H9 (cell line): ENCODE measurements at regions not wholly inside any gene's neighbourhood (a gene's known extent, or its start where the extent isn't known, plus 50 kb on each side); places are given as distances from the start of the nearest gene placed in this dataset.

ENCODE experiments used
- DNase-seq: peaks from one replicate; pipeline ENCODE4 v3.0.0-alpha.2; 2017
- H2AFZ ChIP-seq: one replicate; pipeline ENCODE4 v1.6.1; 2013; ENCODE audit warnings: mild to moderate bottlenecking, low read length, control low read depth, moderate library complexity
- H2AK5ac ChIP-seq: 2 replicates; pipeline ENCODE4 v1.6.1; 2013; ENCODE audit warnings: low read length, control low read depth, mixed read lengths; ENCODE audit not compliant: insufficient read length
- H2BK120ac ChIP-seq: one replicate; pipeline ENCODE4 v1.6.1; 2013; ENCODE audit warnings: low read depth, mild to moderate bottlenecking, low read length, control low read depth, inconsistent platforms; ENCODE audit not compliant: poor library complexity, severe bottlenecking
- H2BK12ac ChIP-seq: 2 replicates; pipeline ENCODE4 v1.6.1; 2013; ENCODE audit warnings: low read length, control low read depth, mixed read lengths, low read depth; ENCODE audit not compliant: insufficient read length
- H2BK15ac ChIP-seq: 2 replicates; pipeline ENCODE4 v1.6.1; 2013; ENCODE audit warnings: low read depth, low read length, control low read depth
- H2BK20ac ChIP-seq: one replicate; pipeline ENCODE4 v1.6.1; 2013; ENCODE audit warnings: low read depth, mild to moderate bottlenecking, low read length, control low read depth, inconsistent platforms; ENCODE audit not compliant: poor library complexity, severe bottlenecking
- H2BK5ac ChIP-seq: 2 replicates; pipeline ENCODE4 v1.6.1; 2013; ENCODE audit warnings: low read length, control low read depth, mixed read lengths; ENCODE audit not compliant: insufficient read length
- H3K14ac ChIP-seq: 2 replicates; pipeline ENCODE4 v1.6.1; 2013; ENCODE audit warnings: low read length, control low read depth; ENCODE audit not compliant: insufficient read depth
- H3K18ac ChIP-seq: 2 replicates; pipeline ENCODE4 v1.6.1; 2013; ENCODE audit warnings: low read depth, mild to moderate bottlenecking, mixed read lengths, low read length, control low read depth; ENCODE audit not compliant: insufficient read length
- H3K23ac ChIP-seq: 2 replicates; pipeline ENCODE4 v1.6.1; 2013; ENCODE audit warnings: low read length, control low read depth, mixed read lengths, low read depth; ENCODE audit not compliant: insufficient read length
- H3K23me2 ChIP-seq: 2 replicates; pipeline ENCODE4 v1.6.1; 2013; ENCODE audit warnings: low read depth, mild to moderate bottlenecking, mixed read lengths, low read length, control low read depth; ENCODE audit not compliant: insufficient read length, poor library complexity, severe bottlenecking
- H3K27ac ChIP-seq: 2 replicates; pipeline ENCODE4 v1.5.1; 2013; ENCODE audit warnings: low read length, control low read depth, mixed read lengths, low read depth; ENCODE audit not compliant: insufficient read length
- H3K27me3 ChIP-seq: 2 replicates; pipeline ENCODE4 v1.6.1; 2013; ENCODE audit warnings: low read length, control low read depth, inconsistent platforms; ENCODE audit not compliant: insufficient read depth
- H3K4ac ChIP-seq: 2 replicates; pipeline ENCODE4 v1.6.1; 2013; ENCODE audit warnings: low read depth, mild to moderate bottlenecking, control low read depth, inconsistent platforms, low read length, moderate library complexity
- H3K4me1 ChIP-seq: 2 replicates; pipeline ENCODE4 v1.6.1; 2013; ENCODE audit warnings: low read length, control low read depth, inconsistent platforms; ENCODE audit not compliant: insufficient read depth
- H3K4me2 ChIP-seq: 2 replicates; pipeline ENCODE4 v1.6.1; 2013; ENCODE audit warnings: low read length, control low read depth, mixed read lengths; ENCODE audit not compliant: insufficient read length, insufficient read depth
- H3K56ac ChIP-seq: 2 replicates; pipeline ENCODE4 v1.6.1; 2013; ENCODE audit warnings: low read depth, mild to moderate bottlenecking, mixed read lengths, low read length, control low read depth; ENCODE audit not compliant: insufficient read length
- H3K79me1 ChIP-seq: 2 replicates; pipeline ENCODE4 v1.6.1; 2013; ENCODE audit warnings: low read depth, mild to moderate bottlenecking, moderate library complexity, low read length, control low read depth, inconsistent platforms; ENCODE audit not compliant: insufficient read depth, poor library complexity, severe bottlenecking
- H3K79me2 ChIP-seq: 2 replicates; pipeline ENCODE4 v1.6.1; 2013; ENCODE audit warnings: low read length, control low read depth, inconsistent platforms; ENCODE audit not compliant: insufficient read depth
- H3K9ac ChIP-seq: 2 replicates; pipeline ENCODE4 v1.6.1; 2013; ENCODE audit warnings: low read length, control low read depth, mixed read lengths; ENCODE audit not compliant: insufficient read length; ENCODE audit errors: extremely low read depth
- H3K9me3 ChIP-seq: one replicate; pipeline ENCODE4 v1.6.1; 2013; ENCODE audit warnings: low read depth, low read length, inconsistent platforms; ENCODE audit not compliant: control insufficient read depth
- H3T11ph ChIP-seq: one replicate; pipeline ENCODE4 v1.6.1; 2013; ENCODE audit warnings: mild to moderate bottlenecking, low read length, control low read depth, inconsistent platforms
- H4K20me1 ChIP-seq: one replicate; pipeline ENCODE4 v1.6.1; 2013; ENCODE audit not compliant: control insufficient read depth, insufficient read length, insufficient read depth
- H4K5ac ChIP-seq: 2 replicates; pipeline ENCODE4 v1.6.1; 2013; ENCODE audit warnings: low read depth, mild to moderate bottlenecking, mixed read lengths, low read length, control low read depth; ENCODE audit not compliant: insufficient read length
- H4K8ac ChIP-seq: replicated peaks from 2 replicates; pipeline ENCODE4 v1.6.1; 2013; ENCODE audit warnings: low read length, control low read depth, mixed read lengths, low read depth; ENCODE audit not compliant: insufficient read length
- H4K91ac ChIP-seq: 2 replicates; pipeline ENCODE4 v1.6.1; 2013; ENCODE audit warnings: low read depth, mild to moderate bottlenecking, moderate library complexity, mixed read lengths, low read length, control low read depth; ENCODE audit not compliant: insufficient read length
- H3K27ac Mint-ChIP-seq, 3 experiments: 2 replicates in 2 of 3; 3 replicates in 1 of 3; pipeline ENCODE4 v1.8.0; 2020 to 2021; ENCODE audit warnings: mixed read lengths in 3 of 3, mild to moderate bottlenecking in 1 of 3, moderate library complexity in 1 of 3
- H3K27me3 Mint-ChIP-seq: 2 replicates; pipeline ENCODE4 v1.8.0; 2021; ENCODE audit warnings: low read depth, mild to moderate bottlenecking, moderate library complexity, mixed read lengths
- H3K36me3 Mint-ChIP-seq, 3 experiments: 2 replicates in 2 of 3; 3 replicates in 1 of 3; pipeline ENCODE4 v1.8.0; 2020 to 2021; ENCODE audit warnings: low read depth in 3 of 3, mixed read lengths in 3 of 3; ENCODE audit not compliant: insufficient read depth in 1 of 3
- H3K4me1 Mint-ChIP-seq, 2 experiments: 2 replicates each; pipeline ENCODE4 v1.8.0; 2020; ENCODE audit warnings: mixed read lengths in 2 of 2
- H3K4me3 Mint-ChIP-seq, 2 experiments: 2 replicates in 1 of 2; 3 replicates in 1 of 2; pipeline ENCODE4 v1.8.0; 2020 to 2021; ENCODE audit warnings: mild to moderate bottlenecking in 2 of 2, mixed read lengths in 2 of 2, moderate library complexity in 1 of 2
- H3K9me3 Mint-ChIP-seq, 2 experiments: 2 replicates in 1 of 2; 3 replicates in 1 of 2; pipeline ENCODE4 v1.8.0; 2020; ENCODE audit warnings: mild to moderate bottlenecking in 2 of 2, mixed read lengths in 2 of 2, moderate library complexity in 1 of 2
- WGBS: extraction: QIAGEN DNeasy Blood & Tissue Kit; methylation state at CpG from one replicate; pipeline ENCODE4 v1.1.7; 2013; ENCODE audit warnings: missing lambda C conversion rate, low lambda C conversion rate, mixed read lengths; ENCODE audit not compliant: insufficient read length; ENCODE audit errors: extremely low coverage; 5-methylcytosine and 5-hydroxymethylcytosine counted together
- TF ChIP-seq, protein P1 (sequence below): fragments of 200-600 bp; sonication (generic); conservative IDR thresholded peaks from 3 replicates; pipeline ENCODE4 v1.8.0; 2021; ENCODE audit warnings: antibody characterized with exemption, mild to moderate bottlenecking

GRCh38 chr11:11044137-11044855, 186.4 kb upstream of the ZBED5 start:
- no peaks in the 10 kb centered on the region; the same call in 1 of the 2 replicates for H3K27me3 Mint-ChIP-seq

More at GRCh38 chr11:11044137-11044855, 186.4 kb upstream of the ZBED5 start:
- no peak overlapping the region; a peak in 1 of 7 replicates for H3K27ac Mint-ChIP-seq
- no peak overlapping the region for H2BK12ac ChIP-seq
- no peaks in the 10 kb centered on the region for H3K79me2 ChIP-seq
- H4K5ac ChIP-seq, result peak overlapping the region; percentile 41
- TF ChIP-seq, protein P1, sequence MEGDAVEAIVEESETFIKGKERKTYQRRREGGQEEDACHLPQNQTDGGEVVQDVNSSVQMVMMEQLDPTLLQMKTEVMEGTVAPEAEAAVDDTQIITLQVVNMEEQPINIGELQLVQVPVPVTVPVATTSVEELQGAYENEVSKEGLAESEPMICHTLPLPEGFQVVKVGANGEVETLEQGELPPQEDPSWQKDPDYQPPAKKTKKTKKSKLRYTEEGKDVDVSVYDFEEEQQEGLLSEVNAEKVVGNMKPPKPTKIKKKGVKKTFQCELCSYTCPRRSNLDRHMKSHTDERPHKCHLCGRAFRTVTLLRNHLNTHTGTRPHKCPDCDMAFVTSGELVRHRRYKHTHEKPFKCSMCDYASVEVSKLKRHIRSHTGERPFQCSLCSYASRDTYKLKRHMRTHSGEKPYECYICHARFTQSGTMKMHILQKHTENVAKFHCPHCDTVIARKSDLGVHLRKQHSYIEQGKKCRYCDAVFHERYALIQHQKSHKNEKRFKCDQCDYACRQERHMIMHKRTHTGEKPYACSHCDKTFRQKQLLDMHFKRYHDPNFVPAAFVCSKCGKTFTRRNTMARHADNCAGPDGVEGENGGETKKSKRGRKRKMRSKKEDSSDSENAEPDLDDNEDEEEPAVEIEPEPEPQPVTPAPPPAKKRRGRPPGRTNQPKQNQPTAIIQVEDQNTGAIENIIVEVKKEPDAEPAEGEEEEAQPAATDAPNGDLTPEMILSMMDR, result no peak
- H3K18ac ChIP-seq, result no peak overlapping the region
- H3K36me3 Mint-ChIP-seq, result no peaks in the 10 kb centered on the region
- H2BK5ac ChIP-seq, result no peak overlapping the region
- no peak overlapping the region for H2BK20ac ChIP-seq
- no peaks in the 10 kb centered on the region for H4K20me1 ChIP-seq
- peaks cover 4% of the 10 kb centered on the region in 2 experiments; a peak in 3 of 4 replicates for H3K4me1 Mint-ChIP-seq
- H2AFZ ChIP-seq, result no peak overlapping the region
- no peak overlapping the region for H3K4ac ChIP-seq
- no peak overlapping the region for H2BK15ac ChIP-seq
- no peaks in the 10 kb centered on the region for H3K9me3 ChIP-seq
- peak overlapping the region; percentile 55; the same call in 1 of the 2 replicates for H3K14ac ChIP-seq
- H3K56ac ChIP-seq, result no peak overlapping the region
- DNase-seq, result no peak
- H4K8ac ChIP-seq, result no peak overlapping the region
- H3K23me2 ChIP-seq, result no peaks in the 10 kb centered on the region
- no peaks in the 10 kb centered on the region for H3K4me1 ChIP-seq
- no peak overlapping the region for H4K91ac ChIP-seq
- no peak overlapping the region for H3K4me2 ChIP-seq
- H3K9me3 Mint-ChIP-seq, result peaks cover 0 to under 1% of the 10 kb centered on the region in 2 experiments; a peak in 1 of 5 replicates
- H3K23ac ChIP-seq, result no peak overlapping the region
- no peak overlapping the region for H2BK120ac ChIP-seq
- no peaks in the 10 kb centered on the region for H3K79me1 ChIP-seq
- H3K27me3 ChIP-seq, result no peaks in the 10 kb centered on the region
- no peak overlapping the region for H3T11ph ChIP-seq
- H3K27ac ChIP-seq, result no peak overlapping the region
- no peak overlapping the region for H3K9ac ChIP-seq
- no CpG with 5 or more reads among the region's 9 CpGs for WGBS
- H3K4me3 Mint-ChIP-seq, result no peak overlapping the region
- H2AK5ac ChIP-seq, result no peak overlapping the region
